ENCODE measurements at regions not wholly inside any gene's neighbourhood (a gene's known extent, or its start where the extent isn't known, plus 50 kb on each side); places are given as distances from the start of the nearest gene placed in this dataset.

- Histone ChIP-seq H3K36me3 (replicated peaks in 1 of 2; ENCODE audit: control insufficient read depth in 2 of 2, insufficient read depth in 2 of 2, low read length in 2 of 2) (no peaks in the 10 kb centered on the region), H3K79me1 (ENCODE audit: low read depth, low read length) (no peaks in the 10 kb centered on the region), H3K4me2 (ENCODE audit: insufficient read depth, low read length, poor library complexity, severe bottlenecking) (no peak overlapping the region), H3K18ac (ENCODE audit: low read length) (no peak overlapping the region), H3K4ac (ENCODE audit: low read length) (no peak overlapping the region), H3K27me3 (ENCODE audit: control insufficient read depth in 3 of 3, insufficient read depth in 3 of 3, low read depth in 1 of 3, low read length in 3 of 3) (no peaks in the 10 kb centered on the region), H2AFZ (ENCODE audit: low read length) (no peak overlapping the region), H4K91ac (ENCODE audit: low read depth, low read length, poor library complexity) (no peak overlapping the region), H2AK5ac (ENCODE audit: low read depth, low read length) (no peak overlapping the region), H3K4me1 (ENCODE audit: control insufficient read depth in 2 of 2, insufficient read depth in 1 of 2, low read depth in 1 of 2, low read length in 2 of 2) (peaks cover 0 to 1% of the 10 kb centered on the region in 2 donors), H3K9me3 (replicated peaks in 1 of 2; ENCODE audit: control insufficient read depth in 2 of 2, insufficient read depth in 1 of 2, low read depth in 1 of 2, low read length in 2 of 2) (peaks cover 0 to 2% of the 10 kb centered on the region in 2 donors), H3K9ac (ENCODE audit: low read depth, low read length, poor library complexity) (no peak overlapping the region), H3K27ac (replicated peaks; ENCODE audit: low read length) (no peak overlapping the region), H2BK15ac (ENCODE audit: low read length) (no peak overlapping the region), H4K8ac (ENCODE audit: low read depth, low read length) (no peak overlapping the region), H2BK5ac (ENCODE audit: low read length) (no peak overlapping the region), H3K14ac (ENCODE audit: low read length) (no peak overlapping the region), H3K23ac (ENCODE audit: low read depth, low read length, poor library complexity) (no peak overlapping the region), H2BK12ac (ENCODE audit: low read length) (no peak overlapping the region), H3K4me3 (ENCODE audit: low read length in 2 of 2) (no peak overlapping the region), H2BK120ac (ENCODE audit: low read depth, low read length) (no peak overlapping the region)
- no CpG with 5 or more reads among the region's 10 CpGs for WGBS, 2 donors (ENCODE audit: extremely low coverage in 2 of 2, insufficient read length in 2 of 2, insufficient replicate concordance in 1 of 2)
- no peak for DNase-seq (ENCODE audit: low spot score)
These were observed 278.8 kb upstream of the CELF4 start for GRCh38 chr18:37844209-37844970.

GRCh38 chr18:37838083-37838482 lies 272.5 kb upstream of the CELF4 start:
- no peak overlapping the region for H2BK120ac ChIP-seq (ENCODE audit: low read depth, low read length)
- no CpG with 5 or more reads among the region's 3 CpGs for WGBS, 2 donors (ENCODE audit: extremely low coverage in 2 of 2, insufficient read length in 2 of 2, insufficient replicate concordance in 1 of 2)
- H3K4me3 ChIP-seq (ENCODE audit: low read length in 2 of 2): no peak overlapping the region
- no peak overlapping the region for H3K4me2 ChIP-seq (ENCODE audit: insufficient read depth, low read length, poor library complexity, severe bottlenecking)
- no peak overlapping the region for H2AFZ ChIP-seq (ENCODE audit: low read length)
- H3K9me3 ChIP-seq (replicated peaks in 1 of 2; ENCODE audit: control insufficient read depth in 2 of 2, insufficient read depth in 1 of 2, low read depth in 1 of 2, low read length in 2 of 2): peaks cover 0 to 2% of the 10 kb centered on the region in 2 donors
- H3K23ac ChIP-seq (ENCODE audit: low read depth, low read length, poor library complexity): no peak overlapping the region
- H2AK5ac ChIP-seq (ENCODE audit: low read depth, low read length): no peak overlapping the region
- H3K36me3 ChIP-seq (replicated peaks in 1 of 2; ENCODE audit: control insufficient read depth in 2 of 2, insufficient read depth in 2 of 2, low read length in 2 of 2): no peaks in the 10 kb centered on the region
- peaks cover 0 to 4% of the 10 kb centered on the region in 2 donors for H3K4me1 ChIP-seq (ENCODE audit: control insufficient read depth in 2 of 2, insufficient read depth in 1 of 2, low read depth in 1 of 2, low read length in 2 of 2)
- H3K9ac ChIP-seq (ENCODE audit: low read depth, low read length, poor library complexity): no peak overlapping the region
- H3K27ac ChIP-seq (replicated peaks; ENCODE audit: low read length): no peak overlapping the region
- no peak overlapping the region for H4K8ac ChIP-seq (ENCODE audit: low read depth, low read length)
- H2BK12ac ChIP-seq (ENCODE audit: low read length): no peak overlapping the region
- H3K14ac ChIP-seq (ENCODE audit: low read length): no peak overlapping the region
- no peak for DNase-seq (ENCODE audit: low spot score)
- no peak overlapping the region for H4K91ac ChIP-seq (ENCODE audit: low read depth, low read length, poor library complexity)
- H2BK15ac ChIP-seq (ENCODE audit: low read length): no peak overlapping the region
- H3K79me1 ChIP-seq (ENCODE audit: low read depth, low read length): no peaks in the 10 kb centered on the region
- no peak overlapping the region for H2BK5ac ChIP-seq (ENCODE audit: low read length)
- no peak overlapping the region for H3K4ac ChIP-seq (ENCODE audit: low read length)
- H3K18ac ChIP-seq (ENCODE audit: low read length): no peak overlapping the region
- H3K27me3 ChIP-seq (ENCODE audit: control insufficient read depth in 3 of 3, insufficient read depth in 3 of 3, low read depth in 1 of 3, low read length in 3 of 3): no peaks in the 10 kb centered on the region

GRCh38 chr18:37836071-37836970 lies 270.7 kb upstream of the CELF4 start:
- WGBS, 2 donors (ENCODE audit: extremely low coverage in 2 of 2, insufficient read length in 2 of 2, insufficient replicate concordance in 1 of 2): no CpG with 5 or more reads among the region's 1 CpG
- peaks cover 0 to 2% of the 10 kb centered on the region in 2 donors for H3K9me3 ChIP-seq (replicated peaks in 1 of 2; ENCODE audit: control insufficient read depth in 2 of 2, insufficient read depth in 1 of 2, low read depth in 1 of 2, low read length in 2 of 2)
- H2AK5ac ChIP-seq (ENCODE audit: low read depth, low read length): no peak overlapping the region
- no peaks in the 10 kb centered on the region for H3K79me1 ChIP-seq (ENCODE audit: low read depth, low read length)
- H3K4me2 ChIP-seq (ENCODE audit: insufficient read depth, low read length, poor library complexity, severe bottlenecking): no peak overlapping the region
- H2AFZ ChIP-seq (ENCODE audit: low read length): no peak overlapping the region
- H3K14ac ChIP-seq (ENCODE audit: low read length): no peak overlapping the region
- H4K8ac ChIP-seq (ENCODE audit: low read depth, low read length): no peak overlapping the region
- H3K4me3 ChIP-seq (ENCODE audit: low read length in 2 of 2): no peak overlapping the region
- H3K4ac ChIP-seq (ENCODE audit: low read length): no peak overlapping the region
- no peak overlapping the region for H3K27ac ChIP-seq (replicated peaks; ENCODE audit: low read length)
- peaks cover 0 to 4% of the 10 kb centered on the region in 2 donors for H3K4me1 ChIP-seq (ENCODE audit: control insufficient read depth in 2 of 2, insufficient read depth in 1 of 2, low read depth in 1 of 2, low read length in 2 of 2)
- no peak overlapping the region for H3K18ac ChIP-seq (ENCODE audit: low read length)
- DNase-seq (ENCODE audit: low spot score): no peak
- H3K27me3 ChIP-seq (ENCODE audit: control insufficient read depth in 3 of 3, insufficient read depth in 3 of 3, low read depth in 1 of 3, low read length in 3 of 3): no peaks in the 10 kb centered on the region
- H2BK12ac ChIP-seq (ENCODE audit: low read length): no peak overlapping the region
- no peak overlapping the region for H3K9ac ChIP-seq (ENCODE audit: low read depth, low read length, poor library complexity)
- no peak overlapping the region for H2BK5ac ChIP-seq (ENCODE audit: low read length)
- H3K36me3 ChIP-seq (replicated peaks in 1 of 2; ENCODE audit: control insufficient read depth in 2 of 2, insufficient read depth in 2 of 2, low read length in 2 of 2): no peaks in the 10 kb centered on the region
- no peak overlapping the region for H3K23ac ChIP-seq (ENCODE audit: low read depth, low read length, poor library complexity)
- no peak overlapping the region for H2BK120ac ChIP-seq (ENCODE audit: low read depth, low read length)
- H4K91ac ChIP-seq (ENCODE audit: low read depth, low read length, poor library complexity): no peak overlapping the region
- H2BK15ac ChIP-seq (ENCODE audit: low read length): no peak overlapping the region

All from neuronal stem cell (in vitro differentiated cells).